OCI-LY3 (cell line): ENCODE measurements at regions not wholly inside any gene's neighbourhood (a gene's known extent, or its start where the extent isn't known, plus 50 kb on each side); places are given as distances from the start of the nearest gene placed in this dataset.

ENCODE experiments used
- H2AFZ ChIP-seq: fragments of 200-600, 300-600 bp; shearing (Covaris generic); 2 replicates; pipeline ENCODE4 v1.6.0; 2014; ENCODE audit warnings: antibody characterized with exemption, low read depth, low read length
- H3K27ac ChIP-seq: fragments of 200-600, 300-600 bp; sonication (generic); 2 replicates; pipeline ENCODE4 v1.5.1; 2014; ENCODE audit warnings: mild to moderate bottlenecking, low read length, moderate library complexity, mixed read lengths
- H3K27me3 ChIP-seq: fragments of 200-600, 300-600 bp; sonication (generic); 2 replicates; pipeline ENCODE4 v1.6.1; 2014; ENCODE audit warnings: low read depth, low read length, mixed read lengths
- H3K36me3 ChIP-seq: fragments of 200-600, 300-600 bp; sonication (generic); replicated peaks from 2 replicates; pipeline ENCODE3; 2014; ENCODE audit warnings: low read depth, low read length, mixed read lengths
- H3K4me1 ChIP-seq: fragments of 300-600, 200-600 bp; sonication (generic); 2 replicates; pipeline ENCODE4 v1.6.1; 2014; ENCODE audit warnings: low read length, mixed read lengths
- H3K4me2 ChIP-seq: fragments of 200-600, 300-600 bp; sonication (generic); 2 replicates; pipeline ENCODE4 v1.6.1; 2014; ENCODE audit warnings: low read length, mixed read lengths
- H3K4me3 ChIP-seq: fragments of 300-600, 200-600 bp; sonication (generic); 2 replicates; pipeline ENCODE4 v1.5.1; 2014; ENCODE audit warnings: antibody characterized with exemption, mild to moderate bottlenecking, low read length, moderate library complexity
- H3K79me2 ChIP-seq: fragments of 300-600, 200-600 bp; shearing (Covaris generic); 2 replicates; pipeline ENCODE4 v1.6.1; 2014; ENCODE audit warnings: mild to moderate bottlenecking, low read length, mixed read lengths
- H3K9ac ChIP-seq: fragments of 300-600, 200-600 bp; shearing (Covaris generic); 2 replicates; pipeline ENCODE4 v1.6.0; 2014; ENCODE audit warnings: mild to moderate bottlenecking, low read length, moderate library complexity
- H3K9me3 ChIP-seq: fragments of 200-600, 300-600 bp; shearing (Covaris generic); 2 replicates; pipeline ENCODE4 v1.6.1; 2014; ENCODE audit warnings: low read length, mixed read lengths; ENCODE audit not compliant: insufficient read depth
- H4K20me1 ChIP-seq: fragments of 200-600, 300-600 bp; sonication (generic); 2 replicates; pipeline ENCODE4 v1.6.1; 2016; ENCODE audit warnings: low read length, mixed read lengths; ENCODE audit not compliant: insufficient read depth
- CTCF ChIP-seq: fragments of 200-600, 300-600 bp; sonication (generic); IDR thresholded peaks from 2 replicates; pipeline ENCODE4 v1.5.1; 2014; ENCODE audit warnings: antibody characterized with exemption, low read length, low read depth
- EZH2phosphoT487 ChIP-seq: fragments of 200-600 bp; shearing (Covaris generic); IDR thresholded peaks from 2 replicates; pipeline ENCODE4 v1.6.1; 2018; ENCODE audit warnings: antibody characterized with exemption, mixed run types, low read depth

GRCh38 chr11:106447631-106448191, 370.2 kb downstream of the AASDHPPT start:
- Histone ChIP-seq H3K36me3 (no peaks in the 10 kb centered on the region), H3K27me3 (no peaks in the 10 kb centered on the region), H3K79me2 (no peaks in the 10 kb centered on the region), H3K9me3 (no peaks in the 10 kb centered on the region), H2AFZ (no peak overlapping the region), H3K4me3 (no peak overlapping the region), H3K27ac (no peak overlapping the region), H3K4me1 (no peaks in the 10 kb centered on the region), H3K4me2 (no peak overlapping the region), H3K9ac (no peak overlapping the region), H4K20me1 (no peaks in the 10 kb centered on the region)
- no peak for TF ChIP-seq EZH2phosphoT487

GRCh38 chr11:106449763-106450162, 372.3 kb downstream of the AASDHPPT start:
- H3K27ac ChIP-seq = no peak overlapping the region
- no peaks in the 10 kb centered on the region for H3K36me3 ChIP-seq
- H3K4me3 ChIP-seq = no peak overlapping the region
- no peak overlapping the region for H2AFZ ChIP-seq
- H3K27me3 ChIP-seq = no peaks in the 10 kb centered on the region
- no peak overlapping the region for H3K4me2 ChIP-seq
- TF ChIP-seq CTCF (no peak), EZH2phosphoT487 (no peak)
- no peaks in the 10 kb centered on the region for H3K9me3 ChIP-seq
- H4K20me1 ChIP-seq = no peaks in the 10 kb centered on the region
- H3K4me1 ChIP-seq = no peaks in the 10 kb centered on the region
- no peaks in the 10 kb centered on the region for H3K79me2 ChIP-seq
- no peak overlapping the region for H3K9ac ChIP-seq

- Histone ChIP-seq H3K27ac (no peak overlapping the region), H3K9me3 (no peaks in the 10 kb centered on the region), H3K36me3 (no peaks in the 10 kb centered on the region), H3K4me2 (no peak overlapping the region), H3K27me3 (no peaks in the 10 kb centered on the region), H3K79me2 (no peaks in the 10 kb centered on the region), H2AFZ (no peak overlapping the region), H3K4me1 (no peaks in the 10 kb centered on the region), H3K4me3 (no peak overlapping the region), H4K20me1 (no peaks in the 10 kb centered on the region), H3K9ac (no peak overlapping the region)
- no peak for TF ChIP-seq EZH2phosphoT487
- no peak for TF ChIP-seq CTCF
Observed at GRCh38 chr11:106451228-106451922, 373.9 kb downstream of the AASDHPPT start.

GRCh38 chr11:106456647-106457046, 379.2 kb downstream of the AASDHPPT start:
- Histone ChIP-seq H2AFZ (no peak overlapping the region), H4K20me1 (no peaks in the 10 kb centered on the region), H3K79me2 (no peaks in the 10 kb centered on the region), H3K36me3 (no peaks in the 10 kb centered on the region), H3K4me1 (no peaks in the 10 kb centered on the region), H3K9me3 (no peaks in the 10 kb centered on the region), H3K27ac (no peak overlapping the region), H3K4me2 (no peak overlapping the region), H3K4me3 (no peak overlapping the region), H3K9ac (no peak overlapping the region), H3K27me3 (no peaks in the 10 kb centered on the region)
- TF ChIP-seq CTCF (no peak), EZH2phosphoT487 (no peak)
